ENCODE measurements at regions not wholly inside any gene's neighbourhood (a gene's known extent, or its start where the extent isn't known, plus 50 kb on each side); places are given as distances from the start of the nearest gene placed in this dataset.

GRCh38 chr3:177740254-177740653 is 543.0 kb upstream of the TBL1XR1 start:
- H3K79me2 ChIP-seq (replicated peaks; ENCODE audit: insufficient read depth, low read length) = no peaks in the 10 kb centered on the region
- no peak overlapping the region for H3K4me3 ChIP-seq (ENCODE audit: low read length)
- no peaks in the 10 kb centered on the region for H3K27me3 ChIP-seq (ENCODE audit: insufficient read depth, low read depth, low read length)
- TF ChIP-seq SMC3 (conservative IDR thresholded peaks at IDR 0.05; ENCODE audit: poor library complexity) = no peak
- no peak for TF ChIP-seq EP300 (conservative IDR thresholded peaks at IDR 0.05; ENCODE audit: poor library complexity, severe bottlenecking)
- no peak for TF ChIP-seq CTCF (IDR thresholded peaks at IDR 0.05; ENCODE audit: poor library complexity, severe bottlenecking)
- TF ChIP-seq POLR2AphosphoS5 (IDR thresholded peaks at IDR 0.05) = no peak
- TF ChIP-seq TAF1 (IDR thresholded peaks at IDR 0.05; ENCODE audit: low read depth) = no peak
- TF ChIP-seq REST (IDR thresholded peaks at IDR 0.05; ENCODE audit: borderline replicate concordance) = no peak
- TF ChIP-seq RAD21 (conservative IDR thresholded peaks at IDR 0.05) = no peak
- TF ChIP-seq EZH2 (IDR thresholded peaks at IDR 0.05; ENCODE audit: borderline replicate concordance, insufficient read depth, low read length, poor library complexity, severe bottlenecking) = no peak
- no peak for TF ChIP-seq MXI1 (conservative IDR thresholded peaks at IDR 0.05; ENCODE audit: poor library complexity, severe bottlenecking)
- no peaks in the 10 kb centered on the region for H3F3A ChIP-seq (ENCODE audit: insufficient read depth, low read length, poor library complexity, severe bottlenecking)
- no peak overlapping the region for H3K9ac ChIP-seq (ENCODE audit: low read length)
- H3K9me3 ChIP-seq (ENCODE audit: low read length) = no peaks in the 10 kb centered on the region
- H3K36me3 ChIP-seq (ENCODE audit: insufficient read depth, low read length) = no peaks in the 10 kb centered on the region
- no peak overlapping the region for H3K4me2 ChIP-seq (ENCODE audit: low read length)
- no peaks in the 10 kb centered on the region for H4K20me1 ChIP-seq (ENCODE audit: insufficient read depth)
- H3K27ac ChIP-seq (ENCODE audit: low read length) = no peak overlapping the region
- H2AFZ ChIP-seq (ENCODE audit: low read depth, low read length) = no peak overlapping the region
- H3K9me2 ChIP-seq (ENCODE audit: insufficient read depth, low read length) = no peaks in the 10 kb centered on the region

GRCh38 chr3:177742273-177742672 is 545.0 kb upstream of the TBL1XR1 start:
- Histone ChIP-seq H3K9me2 (ENCODE audit: insufficient read depth, low read length) (no peaks in the 10 kb centered on the region), H2AFZ (ENCODE audit: low read depth, low read length) (no peak overlapping the region), H3K9ac (ENCODE audit: low read length) (no peak overlapping the region), H3K27ac (ENCODE audit: low read length) (no peak overlapping the region), H3K79me2 (replicated peaks; ENCODE audit: insufficient read depth, low read length) (no peaks in the 10 kb centered on the region), H4K20me1 (ENCODE audit: insufficient read depth) (no peaks in the 10 kb centered on the region), H3K4me2 (ENCODE audit: low read length) (no peak overlapping the region), H3K4me3 (ENCODE audit: low read length) (no peak overlapping the region), H3K36me3 (ENCODE audit: insufficient read depth, low read length) (no peaks in the 10 kb centered on the region), H3F3A (ENCODE audit: insufficient read depth, low read length, poor library complexity, severe bottlenecking) (no peaks in the 10 kb centered on the region), H3K9me3 (ENCODE audit: low read length) (no peaks in the 10 kb centered on the region), H3K27me3 (ENCODE audit: insufficient read depth, low read depth, low read length) (no peaks in the 10 kb centered on the region)
- TF ChIP-seq REST (IDR thresholded peaks at IDR 0.05; ENCODE audit: borderline replicate concordance) = no peak
- TF ChIP-seq EP300 (conservative IDR thresholded peaks at IDR 0.05; ENCODE audit: poor library complexity, severe bottlenecking) = no peak
- TF ChIP-seq TAF1 (IDR thresholded peaks at IDR 0.05; ENCODE audit: low read depth) = no peak
- no peak for TF ChIP-seq SMC3 (conservative IDR thresholded peaks at IDR 0.05; ENCODE audit: poor library complexity)
- TF ChIP-seq CTCF (IDR thresholded peaks at IDR 0.05; ENCODE audit: poor library complexity, severe bottlenecking) = no peak
- TF ChIP-seq POLR2AphosphoS5 (IDR thresholded peaks at IDR 0.05) = no peak

All from neural cell (in vitro differentiated cells).